ENCODE measurements at regions not wholly inside any gene's neighbourhood (a gene's known extent, or its start where the extent isn't known, plus 50 kb on each side); places are given as distances from the start of the nearest gene placed in this dataset.

- FAIRE-seq (no peak), DNase-seq (peak in 4 of 5 donors; percentile 77 to 89 (median 85))
- H3K9ac ChIP-seq (ENCODE audit: low read length in 3 of 3) = no peak overlapping the region
- H3K27ac ChIP-seq (ENCODE audit: low read depth in 2 of 2, low read length in 2 of 2) = no peak overlapping the region
- TF ChIP-seq CTCF (IDR thresholded peaks at IDR 0.05; ENCODE audit: borderline replicate concordance, extremely low read depth, insufficient read depth) = no peak
- no peaks in the 10 kb centered on the region for H3K27me3 ChIP-seq (ENCODE audit: control insufficient read depth, insufficient read depth, low read length)
- no peaks in the 10 kb centered on the region for H3K36me3 ChIP-seq (ENCODE audit: control insufficient read depth in 2 of 3, insufficient read depth in 3 of 3, low read length in 3 of 3)
- H3K4me3 ChIP-seq (ENCODE audit: low read length in 3 of 3) = no peak overlapping the region
- no peaks in the 10 kb centered on the region for H3K9me3 ChIP-seq (ENCODE audit: control insufficient read depth in 2 of 3, insufficient read depth in 1 of 3, low read length in 3 of 3)
- H3K4me1 ChIP-seq (ENCODE audit: control insufficient read depth in 2 of 3, insufficient read depth in 2 of 3, low read depth in 1 of 3, low read length in 3 of 3) = peaks cover 2 to 14% (median 3%) of the 10 kb centered on the region in 3 donors
- intact Hi-C loops (cut with DNase I) = no loop called here
Observed at GRCh38 chr15:70416829-70417228, 319.1 kb upstream of the TLE3 start.

DNA sequence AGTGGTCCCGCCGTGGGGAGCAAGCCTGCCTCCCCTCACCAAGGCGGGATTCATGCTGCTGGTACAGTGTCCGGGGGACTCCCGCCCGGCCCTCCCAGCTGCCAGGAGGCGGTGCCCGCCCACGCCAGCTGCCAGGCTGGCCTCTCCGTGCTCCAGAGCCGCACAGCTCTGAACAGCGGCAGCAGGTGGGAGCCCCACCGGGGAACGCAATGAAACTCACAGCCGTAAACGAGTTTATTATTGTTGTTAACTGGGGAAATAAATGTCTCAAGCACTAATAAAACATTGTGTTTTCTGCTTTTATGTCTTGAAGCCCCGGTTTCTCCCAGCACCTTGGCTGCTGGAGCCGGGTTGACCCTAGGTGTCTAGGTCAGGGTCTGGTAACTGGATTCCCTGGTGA, 317.7 kb upstream of the TLE3 start:
- TF ChIP-seq CTCF (IDR thresholded peaks at IDR 0.05; ENCODE audit: borderline replicate concordance, extremely low read depth, insufficient read depth) = no peak
- intact Hi-C loops (cut with DNase I) = no loop called here
- Histone ChIP-seq H3K9ac (ENCODE audit: low read length in 3 of 3) (no peak overlapping the region), H3K27me3 (ENCODE audit: control insufficient read depth, insufficient read depth, low read length) (no peaks in the 10 kb centered on the region), H3K36me3 (ENCODE audit: control insufficient read depth in 2 of 3, insufficient read depth in 3 of 3, low read length in 3 of 3) (no peaks in the 10 kb centered on the region), H3K27ac (ENCODE audit: low read depth in 2 of 2, low read length in 2 of 2) (no peak overlapping the region), H3K4me1 (ENCODE audit: control insufficient read depth in 2 of 3, insufficient read depth in 2 of 3, low read depth in 1 of 3, low read length in 3 of 3) (peaks cover 5 to 25% (median 8%) of the 10 kb centered on the region in 3 donors), H3K4me3 (ENCODE audit: low read length in 3 of 3) (no peak overlapping the region), H3K9me3 (ENCODE audit: control insufficient read depth in 2 of 3, insufficient read depth in 1 of 3, low read length in 3 of 3) (no peaks in the 10 kb centered on the region)
- FAIRE-seq (no peak), DNase-seq (peak; percentile 65 to 78 (median 75))

DNA sequence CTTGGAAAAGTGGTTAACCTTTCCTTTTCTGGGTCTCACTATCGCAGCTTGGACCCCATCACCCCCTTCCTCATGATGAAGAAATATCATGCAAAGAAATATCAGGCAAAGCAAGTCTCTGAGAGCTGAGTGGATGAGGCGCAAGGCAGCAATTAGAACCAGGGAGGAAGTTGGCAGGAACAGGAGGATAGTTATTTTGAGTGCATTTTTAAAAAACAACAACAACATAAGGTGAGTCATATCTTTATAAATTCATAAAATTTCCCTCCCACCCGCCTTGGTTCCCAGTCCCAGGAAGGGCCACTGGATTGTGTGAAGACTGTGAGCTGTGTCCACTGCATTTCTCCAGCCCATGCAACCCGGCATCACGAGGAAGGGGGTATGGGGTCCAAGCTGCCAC, 316.9 kb upstream of the TLE3 start:
- no peaks in the 10 kb centered on the region for H3K36me3 ChIP-seq (ENCODE audit: control insufficient read depth in 2 of 3, insufficient read depth in 3 of 3, low read length in 3 of 3)
- DNase-seq (no peak), FAIRE-seq (no peak)
- TF ChIP-seq CTCF (IDR thresholded peaks at IDR 0.05; ENCODE audit: borderline replicate concordance, extremely low read depth, insufficient read depth) = no peak
- H3K27me3 ChIP-seq (ENCODE audit: control insufficient read depth, insufficient read depth, low read length) = no peaks in the 10 kb centered on the region
- H3K27ac ChIP-seq (ENCODE audit: low read depth in 2 of 2, low read length in 2 of 2) = no peak overlapping the region
- H3K9me3 ChIP-seq (ENCODE audit: control insufficient read depth in 2 of 3, insufficient read depth in 1 of 3, low read length in 3 of 3) = no peaks in the 10 kb centered on the region
- peaks cover 5 to 28% (median 8%) of the 10 kb centered on the region in 3 donors for H3K4me1 ChIP-seq (ENCODE audit: control insufficient read depth in 2 of 3, insufficient read depth in 2 of 3, low read depth in 1 of 3, low read length in 3 of 3)
- intact Hi-C loops (cut with DNase I) = no loop called here
- no peak overlapping the region for H3K9ac ChIP-seq (ENCODE audit: low read length in 3 of 3)
- H3K4me3 ChIP-seq (ENCODE audit: low read length in 3 of 3) = no peak overlapping the region

GRCh38 chr15:70412794-70413193, 315.1 kb upstream of the TLE3 start:
- Histone ChIP-seq H3K36me3 (ENCODE audit: control insufficient read depth in 2 of 3, insufficient read depth in 3 of 3, low read length in 3 of 3) (no peaks in the 10 kb centered on the region), H3K9ac (ENCODE audit: low read length in 3 of 3) (no peak overlapping the region), H3K4me3 (ENCODE audit: low read length in 3 of 3) (no peak overlapping the region), H3K9me3 (ENCODE audit: control insufficient read depth in 2 of 3, insufficient read depth in 1 of 3, low read length in 3 of 3) (peaks cover 0 to 10% (median 0%) of the 10 kb centered on the region in 3 donors), H3K27ac (ENCODE audit: low read depth in 2 of 2, low read length in 2 of 2) (peak overlapping the region; percentile 13 to 68), H3K27me3 (ENCODE audit: control insufficient read depth, insufficient read depth, low read length) (no peaks in the 10 kb centered on the region), H3K4me1 (ENCODE audit: control insufficient read depth in 2 of 3, insufficient read depth in 2 of 3, low read depth in 1 of 3, low read length in 3 of 3) (peaks cover 5 to 28% (median 8%) of the 10 kb centered on the region in 3 donors)
- intact Hi-C loops (cut with DNase I) = no loop called here
- FAIRE-seq = no peak
- DNase-seq = peak in 2 of 5 donors; percentile 42 to 46
- TF ChIP-seq CTCF (IDR thresholded peaks at IDR 0.05; ENCODE audit: borderline replicate concordance, extremely low read depth, insufficient read depth) = no peak
